T-helper 1 cell (primary cell): ENCODE measurements at regions not wholly inside any gene's neighbourhood (a gene's known extent, or its start where the extent isn't known, plus 50 kb on each side); places are given as distances from the start of the nearest gene placed in this dataset.
"Not testable (repeated sequence)": the region's sequence is repeated elsewhere in the genome, so short reads cannot be mapped to it uniquely, and the experiment has no call there.

Experiments
- DNase-seq, 5 donors: peaks; one replicate each; pipeline ENCODE4 v3.0.0-alpha.2; 2012 to 2020

GRCh38 chr3:115254492-115255196 lies 107.6 kb upstream of the ZBTB20 start:
- DNase-seq, result no peak

GRCh38 chr3:115255197-115255585 lies 108.1 kb upstream of the ZBTB20 start:
- DNase-seq, result no peak

- DNase-seq, result no peak
These were observed 123.8 kb upstream of the ZBTB20 start for GRCh38 chr3:115270849-115271248.

- DNase-seq, result no peak
These were observed 125.1 kb upstream of the ZBTB20 start for GRCh38 chr3:115272036-115272824.

GRCh38 chr3:115275896-115276295 lies 128.8 kb upstream of the ZBTB20 start:
- DNase-seq, result no peak

GRCh38 chr3:115279939-115280338 lies 132.9 kb upstream of the ZBTB20 start:
- no peak for DNase-seq

GRCh38 chr3:115280506-115280905 lies 133.4 kb upstream of the ZBTB20 start:
- no peak for DNase-seq

GRCh38 chr3:115281697-115282675 lies 134.9 kb upstream of the ZBTB20 start:
- DNase-seq, result no peak

- no peak for DNase-seq
These were observed 137.9 kb upstream of the ZBTB20 start for GRCh38 chr3:115284980-115285379.

- no peak for DNase-seq
These were observed 139.6 kb upstream of the ZBTB20 start for GRCh38 chr3:115286529-115287197.

GRCh38 chr3:115287198-115287597 lies 140.1 kb upstream of the ZBTB20 start:
- DNase-seq, result no peak

- DNase-seq, result no peak
These were observed 145.0 kb upstream of the ZBTB20 start for GRCh38 chr3:115292131-115292530.

GRCh38 chr3:115292677-115293165 lies 145.6 kb upstream of the ZBTB20 start:
- no peak for DNase-seq

- DNase-seq, result no peak
These were observed 146.2 kb upstream of the ZBTB20 start for GRCh38 chr3:115293321-115293720.

- no peak for DNase-seq
These were observed 154.3 kb upstream of the ZBTB20 start for GRCh38 chr3:115301364-115301860.

- not testable (repeated sequence) for DNase-seq
These were observed 170.9 kb upstream of the ZBTB20 start for GRCh38 chr3:115317953-115318352.

GRCh38 chr3:115321400-115321805 lies 174.3 kb upstream of the ZBTB20 start:
- DNase-seq, result no peak

- DNase-seq, result no peak
These were observed 175.8 kb upstream of the ZBTB20 start for GRCh38 chr3:115322901-115323300.

- DNase-seq, result no peak
These were observed 176.3 kb upstream of the ZBTB20 start for GRCh38 chr3:115323380-115323779.

GRCh38 chr3:115324056-115324455 lies 177.0 kb upstream of the ZBTB20 start:
- no peak for DNase-seq

- no peak for DNase-seq
These were observed 178.5 kb upstream of the ZBTB20 start for GRCh38 chr3:115325539-115325938.

- DNase-seq, result no peak
These were observed 183.3 kb upstream of the ZBTB20 start for GRCh38 chr3:115330430-115330829.
